NCI-H524 (cell line): ENCODE measurements at regions not wholly inside any gene's neighbourhood (a gene's known extent, or its start where the extent isn't known, plus 50 kb on each side); places are given as distances from the start of the nearest gene placed in this dataset.
"Not testable (repeated sequence)": the region's sequence is repeated elsewhere in the genome, so short reads cannot be mapped to it uniquely, and the experiment has no call there.

Experiments
- DNase-seq, 2 experiments: peaks; one replicate each; lab custom pipeline; 2025; lab: John Stamatoyannopoulos, UW

GRCh38 chr4:60879135-60879701 is 320.9 kb upstream of the ADGRL3 start:
- no peak for DNase-seq

- DNase-seq: no peak
These were observed 315.5 kb upstream of the ADGRL3 start for GRCh38 chr4:60884587-60884986.

GRCh38 chr4:60885011-60885410 is 315.1 kb upstream of the ADGRL3 start:
- no peak for DNase-seq

GRCh38 chr4:60890743-60891142 is 309.4 kb upstream of the ADGRL3 start:
- DNase-seq: no peak

GRCh38 chr4:60891947-60892346 is 308.2 kb upstream of the ADGRL3 start:
- DNase-seq: no peak

GRCh38 chr4:60897415-60897814 is 302.7 kb upstream of the ADGRL3 start:
- DNase-seq: no peak

GRCh38 chr4:60905162-60905561 is 295.0 kb upstream of the ADGRL3 start:
- no peak for DNase-seq

- DNase-seq: no peak
These were observed 289.0 kb upstream of the ADGRL3 start for GRCh38 chr4:60911127-60911526.

- no peak for DNase-seq
These were observed 287.1 kb upstream of the ADGRL3 start for GRCh38 chr4:60913002-60913401.

GRCh38 chr4:60913671-60914070 is 286.5 kb upstream of the ADGRL3 start:
- no peak for DNase-seq

GRCh38 chr4:60921735-60922134 is 278.4 kb upstream of the ADGRL3 start:
- DNase-seq: not testable (repeated sequence)

GRCh38 chr4:60923075-60923474 is 277.1 kb upstream of the ADGRL3 start:
- no peak for DNase-seq

- DNase-seq: no peak
These were observed 273.5 kb upstream of the ADGRL3 start for GRCh38 chr4:60926624-60927023.

- no peak for DNase-seq
These were observed 269.3 kb upstream of the ADGRL3 start for GRCh38 chr4:60930866-60931265.

GRCh38 chr4:60934566-60935295 is 265.4 kb upstream of the ADGRL3 start:
- DNase-seq: no peak

- DNase-seq: no peak
These were observed 261.9 kb upstream of the ADGRL3 start for GRCh38 chr4:60938181-60938580.

GRCh38 chr4:60938621-60939020 is 261.5 kb upstream of the ADGRL3 start:
- DNase-seq: no peak

GRCh38 chr4:60944060-60944459 is 256.1 kb upstream of the ADGRL3 start:
- DNase-seq: no peak

- DNase-seq: no peak
These were observed 254.5 kb upstream of the ADGRL3 start for GRCh38 chr4:60945641-60946040.

GRCh38 chr4:60948008-60948407 is 252.1 kb upstream of the ADGRL3 start:
- DNase-seq: no peak

GRCh38 chr4:60952921-60953320 is 247.2 kb upstream of the ADGRL3 start:
- DNase-seq: no peak

GRCh38 chr4:60953826-60954225 is 246.3 kb upstream of the ADGRL3 start:
- no peak for DNase-seq

- no peak for DNase-seq
These were observed 237.8 kb upstream of the ADGRL3 start for GRCh38 chr4:60962286-60962685.

GRCh38 chr4:60981534-60981933 is 218.6 kb upstream of the ADGRL3 start:
- no peak for DNase-seq
